ENCODE measurements at regions not wholly inside any gene's neighbourhood (a gene's known extent, or its start where the extent isn't known, plus 50 kb on each side); places are given as distances from the start of the nearest gene placed in this dataset.

GRCh38 chr21:43360441-43361126 lies 66.3 kb downstream of the SIK1 start:
- no peak for TF ChIP-seq CTCF (IDR thresholded peaks at IDR 0.05; ENCODE audit: low read depth, low read length, missing control alignments)
- in situ Hi-C loops (cut with HindIII; ENCODE audit: low sequenced_read_pairs) = no loop called here

GRCh38 chr21:43358940-43359822 lies 67.8 kb downstream of the SIK1 start:
- in situ Hi-C loops (cut with HindIII; ENCODE audit: low sequenced_read_pairs) = no loop called here

More at GRCh38 chr21:43360441-43361126, 66.3 kb downstream of the SIK1 start:
- DNase-seq (ENCODE audit: low read depth) = no peak
- no peak overlapping the region for H3K4me3 ChIP-seq (ENCODE audit: low read depth, low read length)

GRCh38 chr21:43357715-43358430 lies 69.1 kb downstream of the SIK1 start:
- TF ChIP-seq CTCF (IDR thresholded peaks at IDR 0.05; ENCODE audit: low read depth, low read length, missing control alignments) = no peak
- in situ Hi-C loops (cut with HindIII; ENCODE audit: low sequenced_read_pairs) = no loop called here
- no peak overlapping the region for H3K4me3 ChIP-seq (ENCODE audit: low read depth, low read length)
- no peak for DNase-seq (ENCODE audit: low read depth)

More at GRCh38 chr21:43358940-43359822, 67.8 kb downstream of the SIK1 start:
- no peak for TF ChIP-seq CTCF (IDR thresholded peaks at IDR 0.05; ENCODE audit: low read depth, low read length, missing control alignments)
- DNase-seq (ENCODE audit: low read depth) = no peak
- H3K4me3 ChIP-seq (ENCODE audit: low read depth, low read length) = no peak overlapping the region

- H3K4me3 ChIP-seq (ENCODE audit: low read depth, low read length) = no peak overlapping the region
- DNase-seq (ENCODE audit: low read depth) = no peak
- in situ Hi-C loops (cut with HindIII; ENCODE audit: low sequenced_read_pairs) = no loop called here
- no peak for TF ChIP-seq CTCF (IDR thresholded peaks at IDR 0.05; ENCODE audit: low read depth, low read length, missing control alignments)
Observed at GRCh38 chr21:43355925-43356289, 71.0 kb downstream of the SIK1 start.

- in situ Hi-C loops (cut with HindIII; ENCODE audit: low sequenced_read_pairs) = no loop called here
- no peak for DNase-seq (ENCODE audit: low read depth)
- TF ChIP-seq CTCF (IDR thresholded peaks at IDR 0.05; ENCODE audit: low read depth, low read length, missing control alignments) = no peak
- H3K4me3 ChIP-seq (ENCODE audit: low read depth, low read length) = no peak overlapping the region
Observed at GRCh38 chr21:43355266-43355924, 71.5 kb downstream of the SIK1 start.

- H3K4me3 ChIP-seq (ENCODE audit: low read depth, low read length) = no peak overlapping the region
- no peak for TF ChIP-seq CTCF (IDR thresholded peaks at IDR 0.05; ENCODE audit: low read depth, low read length, missing control alignments)
- in situ Hi-C loops (cut with HindIII; ENCODE audit: low sequenced_read_pairs) = no loop called here
Observed at GRCh38 chr21:43354666-43355065, 72.3 kb downstream of the SIK1 start.

More at GRCh38 chr21:43354666-43355065, 72.3 kb downstream of the SIK1 start:
- no peak for DNase-seq (ENCODE audit: low read depth)
